LHCN-M2 (cell line): ENCODE measurements at regions not wholly inside any gene's neighbourhood (a gene's known extent, or its start where the extent isn't known, plus 50 kb on each side); places are given as distances from the start of the nearest gene placed in this dataset.
A peak's percentile ranks its signal among the peaks of the same experiment; 100 is the strongest.
"Not testable (repeated sequence)": the region's sequence is repeated elsewhere in the genome, so short reads cannot be mapped to it uniquely, and the experiment has no call there.

Source experiments
- DNase-seq: peaks from one replicate; pipeline ENCODE4 v3.0.0-alpha.2; 2012; ENCODE audit warnings: low read depth

- no peak for DNase-seq
Observed at GRCh38 chr5:101520417-101520816, 617.3 kb upstream of the ST8SIA4 start.

GRCh38 chr5:101517795-101518194 is 614.7 kb upstream of the ST8SIA4 start:
- DNase-seq = no peak

DNA sequence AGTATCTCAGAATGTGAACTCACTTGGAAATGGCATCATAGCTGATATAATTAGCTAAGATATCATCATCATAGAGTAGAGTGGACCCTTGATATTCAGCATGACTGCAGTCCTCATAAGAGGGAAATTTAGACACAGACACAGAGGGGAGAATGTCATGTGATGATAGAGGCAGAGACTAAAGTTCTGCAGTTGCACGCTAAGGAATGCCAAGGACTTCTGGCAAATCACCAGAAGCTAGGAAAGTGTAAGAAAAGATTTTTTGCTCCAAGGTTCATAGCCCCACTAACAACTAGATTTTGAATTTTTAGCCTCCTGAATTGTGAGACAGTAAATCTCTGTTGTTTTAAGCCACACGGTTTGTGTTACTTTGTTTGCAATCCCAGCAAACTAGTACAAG is 612.6 kb upstream of the ST8SIA4 start:
- DNase-seq = no peak

- no peak for DNase-seq
Observed at GRCh38 chr5:101505891-101506570, 602.9 kb upstream of the ST8SIA4 start.

- no peak for DNase-seq
Observed at GRCh38 chr5:101482931-101483330, 579.8 kb upstream of the ST8SIA4 start.

GRCh38 chr5:101473483-101473882 is 570.4 kb upstream of the ST8SIA4 start:
- DNase-seq = peak; percentile 59

- DNase-seq = no peak
Observed at GRCh38 chr5:101461455-101461854, 558.4 kb upstream of the ST8SIA4 start.

DNA sequence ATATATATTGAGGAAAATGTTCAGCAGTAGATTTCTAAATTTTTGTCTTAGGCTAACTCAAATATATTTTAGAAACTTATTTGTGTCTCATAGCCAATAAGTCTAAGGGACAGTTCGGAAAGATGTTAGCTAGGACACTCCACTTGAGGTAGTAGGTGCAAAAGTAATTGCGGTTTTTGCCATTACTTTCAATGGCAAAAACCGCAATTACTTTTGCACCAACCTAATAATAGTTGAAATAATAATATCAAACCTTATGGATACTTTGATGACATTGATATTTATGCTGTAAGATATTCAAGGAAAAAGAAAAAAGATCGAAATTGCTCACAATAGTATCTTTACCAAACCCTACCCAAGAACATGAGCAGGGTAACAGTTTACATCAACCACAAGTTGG is 555.5 kb upstream of the ST8SIA4 start:
- no peak for DNase-seq

DNA sequence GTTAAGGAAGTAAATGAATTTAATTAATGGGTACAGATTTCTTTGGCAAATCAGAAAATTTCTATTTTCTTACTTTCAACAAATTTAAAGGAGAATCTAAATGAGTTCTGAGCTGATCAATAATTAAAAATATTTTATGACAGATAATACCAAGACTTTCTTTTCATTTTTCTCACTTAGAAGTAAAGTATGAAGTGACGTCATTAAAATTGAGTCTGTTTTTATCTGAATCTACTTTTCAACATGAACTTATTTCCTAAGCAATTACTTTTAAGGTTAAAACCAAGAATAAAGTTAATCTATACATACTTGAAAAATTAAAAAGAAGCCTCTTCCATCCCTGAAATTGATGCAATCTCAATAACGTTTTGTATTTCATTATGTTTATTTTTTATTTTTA is 552.8 kb upstream of the ST8SIA4 start:
- DNase-seq = no peak

DNA sequence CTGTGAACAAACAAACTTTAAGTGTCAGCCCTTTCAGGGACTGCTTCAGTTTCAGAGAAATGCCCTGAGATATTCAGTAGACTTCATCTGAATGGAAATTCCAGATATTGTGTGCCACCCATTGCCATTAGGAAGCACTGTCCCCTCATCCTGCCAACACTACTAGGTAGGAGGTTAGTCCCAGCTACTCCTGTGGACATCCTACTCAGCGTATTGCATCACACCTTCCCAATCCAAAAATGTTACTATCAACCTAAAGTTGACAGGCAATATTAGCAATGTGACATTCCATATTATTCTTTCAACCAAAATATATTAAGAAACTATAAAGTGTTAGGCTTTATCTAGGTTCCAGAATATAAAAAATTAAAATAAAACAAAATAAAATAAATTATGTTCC is 552.0 kb upstream of the ST8SIA4 start:
- no peak for DNase-seq

GRCh38 chr5:101442281-101442680 is 539.2 kb upstream of the ST8SIA4 start:
- not testable (repeated sequence) for DNase-seq

DNA sequence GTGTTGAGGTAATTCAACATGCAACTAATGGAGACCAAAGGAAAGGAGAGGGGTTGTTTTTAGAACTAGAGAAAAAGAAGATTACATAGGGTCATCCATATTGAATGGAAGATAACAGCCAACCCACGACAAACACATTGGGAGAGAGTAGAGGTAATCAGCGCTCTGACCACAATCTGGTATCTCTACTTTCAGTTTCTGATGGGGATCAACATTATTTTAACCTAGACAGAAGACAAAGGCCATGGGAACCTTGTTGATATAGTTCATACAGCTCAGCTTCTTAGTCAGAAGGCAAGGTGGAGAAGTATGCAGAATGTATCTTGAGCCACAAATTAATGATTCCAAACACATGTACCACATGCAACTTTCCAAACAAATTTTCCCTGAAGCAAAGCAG is 537.1 kb upstream of the ST8SIA4 start:
- DNase-seq = no peak

DNA sequence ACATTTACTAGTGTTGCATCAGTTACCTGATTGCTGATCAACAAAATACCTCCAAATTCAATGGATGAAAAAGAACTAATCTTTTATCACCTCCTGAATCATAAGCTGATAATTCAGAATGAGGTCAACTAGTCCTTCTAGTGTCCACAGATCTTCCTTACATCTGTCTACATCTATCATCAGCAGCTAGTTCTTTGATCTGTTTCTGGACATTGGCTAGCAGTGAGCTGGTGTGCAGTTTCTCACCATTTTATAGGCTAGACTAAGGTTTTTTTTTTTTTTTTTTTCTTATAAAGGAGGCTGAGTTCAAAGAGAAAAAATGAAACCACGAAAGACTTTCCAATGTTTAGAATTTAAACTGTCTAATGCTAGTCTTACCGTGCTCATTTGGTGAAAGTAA is 534.3 kb upstream of the ST8SIA4 start:
- DNase-seq = peak; percentile 70

- no peak for DNase-seq
Observed at GRCh38 chr5:101435768-101436167, 532.7 kb upstream of the ST8SIA4 start.

DNA sequence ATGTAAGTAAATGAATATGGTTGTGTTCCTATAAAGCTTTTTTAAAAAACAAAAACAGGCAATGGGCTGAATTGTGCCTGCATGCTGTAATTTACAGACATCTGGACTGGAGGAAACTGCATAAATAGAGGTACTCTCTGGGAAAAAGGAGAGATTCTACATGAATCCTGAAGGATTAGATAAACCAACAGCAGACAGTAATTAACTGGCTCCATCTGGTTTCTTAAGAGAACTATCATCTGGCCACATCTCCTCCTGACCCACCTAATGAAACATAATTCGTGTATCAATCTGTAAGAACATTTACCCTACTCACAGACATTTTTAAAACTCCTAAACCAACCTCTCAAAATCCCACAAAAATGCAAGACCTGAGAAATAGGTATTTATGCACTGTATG is 528.1 kb upstream of the ST8SIA4 start:
- DNase-seq = no peak

GRCh38 chr5:101430551-101430950 is 527.5 kb upstream of the ST8SIA4 start:
- no peak for DNase-seq

DNA sequence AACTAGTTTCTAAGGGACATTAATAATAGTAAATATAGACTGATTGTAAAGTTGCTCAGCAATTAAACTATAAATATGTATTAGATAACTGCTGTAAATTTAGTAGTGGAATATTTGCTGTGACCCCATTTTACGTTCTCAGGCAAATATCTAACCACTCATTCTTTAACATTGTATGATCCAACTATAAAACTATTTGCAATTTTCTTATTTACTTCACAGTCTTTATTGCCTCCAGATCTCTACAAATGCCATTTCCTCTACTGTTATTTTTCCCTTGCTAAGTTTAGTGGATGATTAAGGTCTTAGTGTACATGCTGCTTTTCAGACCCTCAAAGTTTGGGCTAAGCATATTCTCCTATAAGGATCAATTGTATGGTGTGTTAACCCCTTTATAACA is 526.2 kb upstream of the ST8SIA4 start:
- peak; percentile 30 for DNase-seq

DNA sequence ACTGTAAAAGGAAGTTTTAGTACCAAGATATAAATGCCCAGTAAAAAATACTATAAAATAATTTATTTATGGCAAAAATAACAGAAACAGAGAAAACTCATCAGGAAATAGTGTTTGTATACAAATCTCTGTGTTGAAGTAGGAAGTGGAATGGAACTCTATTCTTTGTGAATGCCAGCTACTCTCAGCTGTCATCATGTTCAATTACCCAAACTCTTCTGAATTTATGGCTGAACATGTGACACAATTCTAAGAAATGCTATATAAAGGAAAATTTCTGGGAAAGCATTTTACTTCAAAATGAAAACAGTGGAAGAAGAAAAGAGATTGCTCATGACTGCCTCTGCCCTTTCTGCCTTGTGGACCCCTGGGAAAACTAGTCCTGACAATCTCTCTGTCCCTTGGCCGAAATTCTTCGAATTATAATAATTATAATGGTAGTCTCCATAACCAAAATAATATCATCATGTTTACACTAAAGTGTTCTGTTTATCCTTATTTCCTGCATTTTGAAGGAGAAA is 522.3 kb upstream of the ST8SIA4 start:
- DNase-seq = peak; percentile 73

GRCh38 chr5:101424530-101425175 is 521.6 kb upstream of the ST8SIA4 start:
- peak; percentile 88 for DNase-seq

DNA sequence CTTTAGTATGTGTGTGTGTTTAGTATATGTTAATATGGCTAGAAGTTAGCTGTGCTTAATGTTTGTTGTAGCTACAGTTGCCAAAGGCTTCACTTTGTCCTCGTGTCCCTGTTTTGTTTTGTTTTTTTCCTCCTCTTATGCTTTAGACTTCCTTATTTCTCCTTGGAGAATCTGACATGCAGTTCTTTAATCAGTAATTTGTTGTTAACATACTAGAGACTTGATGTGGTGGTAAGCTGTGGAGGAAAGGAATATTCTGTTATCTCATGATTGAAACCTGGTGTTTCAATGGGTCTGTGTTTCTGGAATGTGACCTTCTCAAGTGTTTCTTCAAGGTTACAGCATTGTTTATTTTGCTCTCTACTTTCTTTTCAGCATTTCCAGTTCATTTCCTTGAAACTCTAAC is 515.6 kb upstream of the ST8SIA4 start:
- DNase-seq = no peak

DNA sequence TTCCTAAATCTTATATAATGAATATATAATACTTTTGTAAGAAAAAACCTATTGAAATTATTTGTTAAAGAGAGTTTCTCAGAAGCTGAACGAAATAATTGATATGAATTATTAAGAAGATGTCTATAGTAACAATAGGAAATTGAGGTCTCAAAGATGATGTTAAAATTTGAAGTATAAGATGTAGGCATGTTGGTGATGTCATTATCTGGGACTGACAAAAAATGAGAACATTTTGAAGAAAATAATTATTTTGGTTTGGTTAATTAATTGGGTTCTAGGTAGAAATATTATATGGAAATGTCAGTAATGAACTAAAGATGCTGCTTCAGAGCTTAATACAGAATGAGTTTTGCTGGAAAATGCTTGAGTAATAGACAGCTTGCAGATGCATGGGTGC is 501.4 kb upstream of the ST8SIA4 start:
- no peak for DNase-seq

DNA sequence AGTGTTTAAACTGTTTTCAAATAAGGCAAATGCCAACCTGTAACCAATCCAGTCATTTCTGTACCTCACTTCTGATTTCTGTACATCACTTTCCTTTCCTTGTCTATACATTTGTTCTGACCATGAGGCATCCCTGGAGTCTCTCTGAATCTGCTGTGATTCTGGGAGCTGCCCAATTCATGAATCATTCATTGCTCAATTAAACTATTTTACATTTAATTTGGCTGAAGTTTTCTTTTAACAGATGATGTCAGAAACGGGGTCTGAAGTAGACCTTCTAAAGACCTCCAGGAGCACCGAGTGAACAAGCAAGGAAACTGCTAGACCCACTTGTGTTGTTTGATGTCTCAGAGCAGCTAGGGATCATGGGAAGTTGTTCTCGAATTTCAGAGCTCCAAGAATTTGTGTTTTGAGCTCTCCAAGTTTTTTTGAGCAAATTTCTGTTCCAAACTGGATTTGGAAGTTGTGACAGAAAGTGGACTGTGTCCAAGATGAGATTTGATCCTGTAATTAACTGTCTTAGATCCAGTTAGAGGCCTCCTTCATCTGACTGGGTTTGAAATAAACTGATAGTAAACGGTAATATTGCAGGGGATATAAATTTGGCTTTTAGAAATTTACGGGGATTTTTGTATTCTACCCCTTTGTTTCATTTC is 490.8 kb upstream of the ST8SIA4 start:
- DNase-seq = peak; percentile 13
